EL (cell line): ENCODE measurements at regions not wholly inside any gene's neighbourhood (a gene's known extent, or its start where the extent isn't known, plus 50 kb on each side); places are given as distances from the start of the nearest gene placed in this dataset.

ENCODE experiments used
- DNase-seq: peaks from one replicate; pipeline ENCODE4 v3.0.0-alpha.2; 2016

DNA sequence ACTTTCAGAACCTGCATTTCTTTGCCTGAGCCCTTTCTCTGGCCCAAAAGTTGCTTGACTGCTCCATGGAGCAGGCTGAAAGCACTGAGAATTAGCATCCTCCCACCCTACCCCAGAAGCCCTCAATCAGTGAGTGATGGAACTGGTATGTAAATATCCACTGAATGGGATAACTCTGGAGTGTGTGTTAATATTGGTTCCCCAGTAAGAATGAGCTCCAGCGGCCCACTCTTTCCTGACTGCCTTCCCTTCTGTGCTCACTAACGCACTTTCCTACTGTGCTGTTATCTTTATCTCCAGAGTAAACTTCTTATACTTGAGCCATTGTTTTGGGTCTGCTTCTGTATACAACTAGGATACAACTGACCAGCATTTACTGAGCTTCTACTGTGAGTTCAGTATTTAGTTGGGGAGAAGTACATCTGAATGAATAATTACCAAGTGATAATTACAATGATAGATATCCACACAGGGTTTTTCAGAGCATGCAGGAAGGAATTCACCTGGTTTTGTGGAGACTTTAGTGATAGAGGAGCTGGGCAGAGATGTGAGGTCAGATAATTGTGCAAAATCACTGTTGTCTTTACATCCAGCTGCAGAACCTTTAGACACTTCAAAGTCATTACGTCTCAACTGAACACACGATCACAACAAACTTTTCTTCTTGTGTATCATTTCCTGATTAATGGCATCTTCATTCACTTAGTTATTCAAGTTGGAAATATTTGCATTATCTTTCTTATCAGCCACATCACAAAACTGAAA lies 149.2 kb upstream of the BTG1 start:
- DNase-seq = no peak

DNA sequence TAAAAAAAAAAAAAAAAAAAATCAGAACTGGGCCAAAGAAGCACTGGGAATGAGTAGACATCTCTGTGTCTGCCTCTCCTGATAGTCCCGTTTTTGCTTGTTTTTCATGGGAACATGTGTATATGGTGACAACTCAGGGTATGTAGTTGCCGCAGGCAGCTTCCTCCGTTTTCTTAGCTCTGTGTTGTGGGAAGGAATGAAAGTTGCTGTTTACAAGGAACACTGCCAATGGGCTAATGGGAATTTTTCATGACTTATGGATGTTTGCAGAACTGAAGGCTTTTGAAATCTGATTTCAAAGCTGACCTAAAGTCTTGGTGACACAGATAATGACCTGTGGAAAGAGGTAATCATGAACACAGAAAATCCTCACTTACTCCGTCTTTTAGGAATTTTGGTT lies 146.4 kb upstream of the BTG1 start:
- DNase-seq = no peak

DNA sequence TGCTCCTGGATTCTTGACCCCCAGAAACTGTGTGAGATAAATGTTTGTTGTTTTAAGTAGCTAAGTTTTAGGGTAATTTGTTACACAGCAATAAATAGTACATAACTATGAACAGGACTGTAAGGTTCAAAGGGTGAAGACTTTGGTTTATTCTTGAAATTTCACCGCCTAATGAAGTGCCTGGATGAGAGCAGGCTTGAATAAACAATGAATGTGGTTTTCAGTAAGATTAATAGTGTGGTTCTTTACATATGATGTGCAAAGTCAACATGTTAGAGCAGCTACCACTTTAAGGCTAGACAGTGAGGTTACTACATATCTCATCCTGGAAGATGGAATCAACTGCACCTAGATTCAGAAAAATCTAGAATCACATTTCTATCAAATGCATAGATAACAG lies 145.2 kb upstream of the BTG1 start:
- peak; percentile 24 for DNase-seq

DNA sequence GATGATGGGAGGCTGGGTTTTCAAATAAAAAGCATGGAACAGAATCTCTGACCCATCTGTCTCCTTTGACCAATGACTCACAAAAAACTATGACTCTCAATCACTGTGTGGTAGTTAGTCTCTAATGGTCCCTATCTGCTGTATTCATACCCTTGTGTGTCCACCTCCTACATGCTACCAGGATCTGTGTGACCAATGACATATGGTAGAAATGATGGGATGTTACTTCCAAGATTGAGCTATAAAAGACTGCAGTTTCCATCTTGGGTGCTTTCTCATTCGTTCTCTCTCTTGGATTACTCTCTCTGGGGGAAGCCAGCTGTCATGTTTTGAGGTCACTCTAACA lies 144.7 kb upstream of the BTG1 start:
- DNase-seq = no peak

DNA sequence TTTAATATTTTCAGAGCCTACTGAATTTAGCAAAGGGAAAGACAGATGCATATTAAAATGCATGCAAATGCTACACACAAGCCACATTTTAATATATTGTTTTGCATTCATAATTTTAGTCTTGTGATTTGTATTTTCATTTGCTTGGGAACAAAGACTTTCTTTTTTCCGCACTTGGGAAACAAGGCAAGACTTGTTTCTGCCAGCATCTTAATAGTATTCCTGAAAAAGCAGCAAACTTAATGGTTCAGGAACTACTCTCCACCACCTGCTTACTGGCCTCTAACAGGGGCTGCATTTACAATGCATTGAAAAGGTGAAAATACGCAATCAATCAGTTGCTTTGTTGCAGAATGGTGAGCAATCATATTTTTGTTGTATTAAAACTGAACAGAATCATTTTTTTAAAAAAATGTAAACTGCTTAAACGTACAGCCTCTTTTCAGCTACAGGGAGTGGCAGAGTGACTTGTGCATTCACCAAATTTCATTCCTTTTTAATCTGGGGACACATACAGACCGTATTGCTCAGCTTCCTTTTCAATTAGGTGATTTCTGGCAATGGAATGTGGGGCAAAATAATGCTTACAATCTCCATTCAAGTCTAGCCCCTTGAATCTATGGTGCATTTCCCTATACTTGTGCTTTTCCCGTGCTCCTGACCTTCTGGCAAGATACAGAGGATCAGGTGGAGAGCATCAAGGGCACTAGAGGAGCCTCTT lies 144.1 kb upstream of the BTG1 start:
- DNase-seq = peak; percentile 77

DNA sequence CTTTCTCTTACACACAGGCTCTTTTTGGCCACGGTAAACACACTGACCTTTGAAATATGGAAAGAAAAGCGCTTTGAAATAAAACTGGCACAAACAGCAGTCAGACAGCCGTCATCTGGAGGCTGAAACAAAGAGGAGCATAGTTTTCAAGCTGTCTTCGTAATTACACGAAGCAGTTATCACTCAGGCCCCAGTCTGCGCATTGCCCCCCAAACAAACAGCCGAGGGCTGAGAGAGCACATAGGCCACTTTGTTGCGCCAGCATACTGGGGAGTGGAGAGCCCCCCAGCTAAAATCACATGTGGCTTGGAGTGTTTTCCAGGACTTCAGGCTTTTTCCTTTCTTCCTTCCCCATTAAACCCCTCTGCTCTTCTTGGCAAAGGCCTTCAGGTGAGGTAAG lies 142.9 kb upstream of the BTG1 start:
- DNase-seq = no peak

DNA sequence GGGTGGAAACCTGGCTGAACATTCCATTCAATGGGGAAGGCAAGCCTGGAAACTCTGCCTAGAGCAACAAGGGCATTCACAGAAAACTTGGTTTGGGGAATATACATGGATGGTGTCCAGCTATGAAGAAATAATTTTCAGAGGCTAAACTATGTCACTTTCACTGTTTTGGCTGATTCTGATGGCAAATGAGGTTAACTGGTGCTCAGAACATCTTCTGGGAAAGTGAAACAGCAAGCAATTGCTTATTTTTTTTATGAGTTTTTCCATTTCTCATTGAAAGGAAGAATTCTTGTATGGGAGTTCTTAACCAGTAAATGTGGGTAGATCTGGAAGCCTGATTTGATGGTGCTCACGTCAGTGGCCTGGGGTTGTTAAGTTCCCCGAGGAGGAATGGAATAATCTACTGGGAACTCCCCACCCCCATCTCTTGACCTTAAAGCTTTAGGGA lies 132.8 kb upstream of the BTG1 start:
- no peak for DNase-seq

DNA sequence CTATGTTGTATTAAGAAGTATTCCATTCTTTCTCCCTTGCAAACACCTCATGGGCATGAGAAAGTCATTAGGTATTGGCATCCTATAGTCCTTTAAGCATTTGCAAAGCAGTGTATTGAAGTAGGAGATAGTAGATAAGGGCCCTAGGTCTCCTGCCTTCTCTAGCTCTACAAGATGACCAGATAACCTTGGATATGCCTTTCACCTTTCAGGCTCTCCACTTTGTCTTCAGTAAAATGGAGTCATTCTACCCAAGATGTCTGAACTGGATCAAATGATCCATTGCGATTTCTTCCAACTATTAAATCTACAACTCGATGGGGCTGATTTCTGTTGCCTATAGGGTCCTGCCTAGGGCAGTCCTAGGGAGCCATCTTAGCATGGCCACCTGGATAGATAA lies 132.1 kb upstream of the BTG1 start:
- no peak for DNase-seq

DNA sequence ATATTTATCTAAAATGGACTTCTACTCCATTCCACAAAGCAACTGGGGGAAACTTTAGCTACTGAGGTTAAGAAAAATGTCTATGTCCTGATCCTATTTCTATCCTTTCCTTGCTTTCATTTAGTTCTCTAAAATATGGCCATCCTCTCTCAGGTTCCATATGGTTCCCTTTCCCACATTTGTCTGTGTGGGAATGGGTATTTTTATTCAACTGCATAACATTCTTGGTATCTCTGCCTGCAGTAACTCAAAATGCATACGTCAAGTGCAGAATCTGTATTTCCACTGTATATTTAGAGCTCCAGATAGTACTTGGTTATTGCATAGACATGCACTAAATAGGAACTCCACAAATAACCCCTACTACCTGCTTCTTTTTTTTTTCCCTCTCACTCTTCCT lies 130.6 kb upstream of the BTG1 start:
- no peak for DNase-seq

DNA sequence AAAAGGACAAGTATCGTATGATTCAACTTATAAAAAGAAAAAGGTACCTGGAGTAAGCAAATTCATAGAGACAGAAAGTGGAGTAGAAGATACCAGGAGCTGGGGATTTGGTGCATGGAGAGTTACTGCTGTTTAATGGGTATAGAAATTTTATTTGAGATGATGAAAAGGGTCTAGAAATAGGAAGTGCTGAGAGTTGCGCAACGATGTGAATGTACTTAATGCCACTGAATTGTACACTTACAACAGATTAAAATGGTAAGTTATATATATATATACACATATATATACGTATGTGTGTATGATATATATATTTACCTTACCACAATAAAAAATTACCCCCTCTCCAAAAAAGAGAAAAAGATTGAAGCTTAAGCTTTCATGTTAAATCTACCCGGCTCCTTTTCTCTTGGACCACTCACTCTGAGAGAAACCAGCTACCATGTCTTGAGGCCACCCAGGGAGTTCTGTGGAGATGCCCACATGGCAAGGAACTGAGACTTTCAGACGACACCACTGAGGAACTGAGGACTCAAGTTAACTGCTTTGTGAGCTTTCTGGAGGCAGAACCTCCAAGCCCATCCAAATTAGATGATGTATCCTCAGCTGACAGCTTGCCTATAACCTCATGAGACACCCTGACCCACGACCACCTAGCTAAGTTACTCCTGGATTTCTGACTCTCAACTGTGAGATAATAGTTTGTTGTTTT lies 130.0 kb upstream of the BTG1 start:
- DNase-seq = no peak

DNA sequence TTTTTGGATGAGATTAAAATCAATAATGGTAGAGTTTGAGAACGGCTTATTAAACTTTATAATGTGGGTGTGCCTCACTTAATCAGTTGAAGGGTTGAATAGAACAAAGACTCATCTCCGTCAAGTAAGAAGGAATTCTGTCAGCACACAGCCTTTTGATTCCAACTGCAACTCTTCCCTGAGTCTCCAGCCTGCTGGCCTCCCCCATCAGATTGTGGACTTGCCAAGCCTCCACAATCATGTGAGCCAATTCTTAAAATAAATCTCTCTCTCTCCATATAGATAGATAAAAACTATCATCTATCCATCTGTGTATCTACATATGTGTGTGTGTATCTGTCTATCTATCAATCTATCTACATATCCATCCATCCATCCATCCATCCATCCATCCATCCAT lies 127.4 kb upstream of the BTG1 start:
- no peak for DNase-seq

DNA sequence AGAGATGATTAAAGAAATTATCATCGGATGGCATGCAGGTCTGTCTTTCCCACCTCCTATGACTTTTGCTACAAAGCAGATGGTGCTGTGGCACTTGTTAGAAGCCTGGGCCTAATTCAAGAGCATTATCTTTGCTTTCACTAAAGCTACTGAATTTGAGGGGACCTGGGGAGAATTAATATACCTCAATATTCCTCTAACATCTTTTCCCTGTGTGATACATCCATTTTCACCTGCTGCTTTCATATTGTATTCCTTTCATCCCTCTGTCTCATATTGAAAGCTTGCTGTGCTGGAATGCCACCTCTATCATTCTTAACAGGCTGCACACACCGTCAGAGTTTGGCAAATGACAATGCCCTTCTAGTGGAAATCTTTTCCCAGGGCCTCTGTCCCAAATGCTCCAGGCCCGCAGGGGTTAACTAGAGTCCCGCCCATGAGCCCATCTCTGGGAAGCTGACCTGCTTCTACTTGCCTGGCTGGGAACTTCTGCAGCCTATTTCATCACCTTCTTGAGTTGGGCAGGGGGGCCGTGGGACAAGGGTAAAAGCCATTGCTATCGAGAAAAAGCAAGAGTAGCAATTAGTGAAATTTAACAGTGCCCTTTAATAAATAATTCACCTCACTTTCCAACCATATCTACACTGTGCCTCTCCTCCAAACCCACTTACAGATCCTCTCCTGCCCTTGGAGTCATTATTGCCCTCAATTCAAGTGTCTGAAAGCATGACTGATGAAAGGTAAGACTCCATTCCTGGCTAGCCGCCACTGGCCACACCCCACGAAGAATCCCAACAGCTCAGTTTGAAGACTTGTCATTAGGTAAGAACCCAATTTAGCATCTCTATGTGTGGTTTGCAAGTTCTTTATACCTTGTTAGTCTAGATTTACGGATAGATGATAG lies 126.7 kb upstream of the BTG1 start:
- no peak for DNase-seq

DNA sequence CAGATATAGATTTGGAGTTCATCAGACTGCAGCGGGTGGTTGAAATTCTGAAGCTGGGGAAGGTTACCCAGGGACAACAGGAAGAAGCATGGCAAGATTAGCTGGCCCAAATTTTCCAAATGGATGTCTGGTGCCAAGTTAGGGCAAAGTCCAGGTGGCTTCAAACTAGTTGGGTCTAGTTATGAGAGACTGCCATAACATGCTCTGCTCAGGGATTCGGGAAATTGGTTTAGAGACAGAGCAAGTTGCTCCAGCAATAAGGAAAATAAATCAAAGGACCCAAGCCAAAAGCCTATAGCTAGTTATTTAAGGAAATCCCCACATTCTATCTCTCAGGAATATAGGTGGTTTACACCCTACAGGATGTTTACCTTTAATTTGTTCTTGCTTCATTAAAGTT lies 125.7 kb upstream of the BTG1 start:
- no peak for DNase-seq

DNA sequence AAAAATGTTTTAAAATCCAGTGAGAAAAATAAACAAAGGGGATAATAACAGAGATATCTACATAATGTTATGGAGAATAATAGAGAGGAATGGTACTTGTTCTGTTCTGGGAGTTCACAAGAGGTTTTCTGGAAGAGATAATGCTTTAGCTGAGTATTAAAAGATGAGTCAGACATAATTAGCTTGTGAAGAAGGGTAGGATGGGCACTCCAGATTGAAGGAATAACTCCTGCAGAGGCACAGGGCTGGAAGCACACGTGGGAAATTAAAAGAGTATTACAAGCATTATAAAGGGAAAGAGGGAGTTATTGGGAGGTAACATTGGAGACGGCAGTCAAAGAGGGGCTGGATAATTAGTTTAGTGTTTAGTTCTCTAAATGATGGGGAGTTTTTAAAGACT lies 124.9 kb upstream of the BTG1 start:
- DNase-seq = no peak

DNA sequence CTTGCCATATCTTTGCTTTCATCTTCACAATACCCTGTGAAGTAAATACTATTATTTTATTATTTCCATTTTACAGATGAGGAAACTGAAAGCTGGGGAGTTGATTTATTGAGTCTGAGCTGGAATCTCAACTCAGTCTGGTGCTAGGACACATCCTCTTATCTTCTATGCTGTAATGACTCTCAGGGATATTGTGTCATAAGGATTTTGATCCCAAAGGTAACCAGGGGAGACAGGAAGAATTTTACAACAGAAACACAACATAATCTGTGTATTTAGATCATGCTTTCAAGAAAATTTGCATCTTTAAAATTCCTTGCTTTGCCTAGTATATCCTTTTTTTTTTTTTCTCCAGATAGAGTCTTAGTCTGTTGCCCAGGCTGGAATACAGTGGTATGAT lies 123.3 kb upstream of the BTG1 start:
- DNase-seq = no peak

DNA sequence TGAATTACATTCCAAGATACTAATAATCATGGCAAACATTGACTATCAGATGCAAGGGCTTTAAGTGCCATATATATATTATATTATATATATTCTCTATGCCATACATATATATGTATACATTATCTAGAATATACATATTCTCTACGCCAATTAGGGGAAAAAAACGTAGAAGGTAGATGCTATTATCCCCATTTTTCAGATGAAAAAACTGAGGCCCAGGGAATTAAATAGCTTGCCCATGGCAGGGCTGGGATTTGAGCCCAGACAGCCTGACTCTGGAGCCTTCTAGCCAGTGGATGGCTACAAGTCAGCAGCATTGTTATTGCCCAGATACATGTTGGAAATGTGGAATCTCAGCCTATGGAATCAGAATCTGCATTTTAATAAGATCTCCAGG lies 116.0 kb upstream of the BTG1 start:
- DNase-seq = no peak

DNA sequence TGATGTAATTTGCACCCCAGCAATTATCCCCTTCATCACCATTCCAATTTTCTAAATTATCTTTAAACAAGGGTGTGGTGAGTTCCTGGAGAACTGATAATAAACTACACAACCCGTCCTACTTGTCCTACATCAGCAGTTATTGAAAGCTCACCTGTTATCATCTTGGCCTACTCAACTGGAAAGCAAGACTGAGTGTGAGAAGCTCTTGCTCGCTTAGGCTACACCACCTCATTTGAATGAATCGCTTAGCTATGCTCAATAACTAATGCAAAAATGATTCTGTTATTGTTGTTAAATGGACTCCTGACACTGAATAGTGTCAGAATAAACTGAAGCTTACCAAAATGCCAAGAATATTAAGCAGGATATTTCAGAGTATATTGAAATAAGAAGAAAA lies 115.4 kb upstream of the BTG1 start:
- no peak for DNase-seq

DNA sequence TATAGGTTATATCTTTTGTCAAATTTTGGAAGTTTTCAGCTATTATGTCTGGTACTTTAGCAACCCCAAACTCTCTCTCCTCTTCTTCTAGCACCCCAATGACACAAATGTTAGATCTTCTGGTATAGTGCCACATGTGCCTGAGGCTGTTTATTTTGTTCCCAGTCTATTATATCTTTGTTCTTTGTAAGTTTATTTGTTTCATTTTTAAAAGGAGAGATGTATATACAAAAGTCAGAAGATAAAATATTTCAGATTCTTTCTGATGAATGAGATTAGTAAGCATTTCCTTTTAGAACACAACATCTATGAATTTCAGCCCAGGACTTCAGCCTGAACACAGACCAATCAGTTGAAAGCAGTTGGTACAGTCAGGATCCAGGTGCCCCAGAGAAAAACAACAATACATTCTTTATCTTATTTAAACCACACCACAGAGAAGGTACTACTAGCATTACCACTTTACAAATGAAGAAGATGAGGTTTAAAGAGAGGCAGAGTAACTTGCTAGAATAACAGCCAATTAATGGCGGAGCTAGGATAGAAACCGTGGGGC lies 114.1 kb upstream of the BTG1 start:
- DNase-seq = peak; percentile 18

DNA sequence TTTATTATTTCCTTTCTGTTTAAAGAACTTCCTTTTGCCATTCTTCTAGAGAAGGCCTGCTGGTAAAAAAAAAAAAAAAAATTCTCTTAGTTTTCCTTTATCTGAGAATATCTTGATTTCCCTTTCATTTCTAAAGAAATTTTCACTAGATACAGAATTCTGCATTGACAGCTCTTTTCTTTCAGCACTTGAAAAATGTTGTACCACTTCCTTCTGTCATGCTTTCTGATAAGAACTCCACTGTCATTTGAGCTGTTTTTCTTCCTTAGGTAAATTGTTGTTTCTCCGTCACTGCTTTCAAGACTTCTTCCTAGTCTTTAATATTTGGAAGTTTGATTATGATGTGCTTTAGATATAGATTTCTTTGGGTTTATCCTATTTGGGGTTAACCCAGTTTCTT lies 113.6 kb upstream of the BTG1 start:
- DNase-seq = no peak

DNA sequence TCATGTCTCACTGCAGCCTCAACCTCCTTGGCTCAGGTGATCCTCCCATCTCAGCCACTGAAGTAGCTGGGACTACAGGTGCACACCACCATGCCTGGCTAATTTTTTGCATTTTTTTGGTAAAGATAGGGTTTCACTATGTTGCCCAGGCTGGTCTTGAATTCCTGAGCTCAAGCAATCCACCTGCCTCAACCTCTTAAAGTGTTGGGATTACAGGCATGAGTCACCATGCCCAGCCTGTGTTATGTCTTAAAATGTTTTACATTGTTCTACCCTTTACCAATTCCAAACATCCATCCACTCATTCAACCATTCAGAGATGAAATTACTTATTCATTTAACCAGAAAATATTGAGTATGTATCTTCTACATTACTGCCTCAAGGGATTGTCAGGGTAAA lies 111.6 kb upstream of the BTG1 start:
- DNase-seq = no peak

DNA sequence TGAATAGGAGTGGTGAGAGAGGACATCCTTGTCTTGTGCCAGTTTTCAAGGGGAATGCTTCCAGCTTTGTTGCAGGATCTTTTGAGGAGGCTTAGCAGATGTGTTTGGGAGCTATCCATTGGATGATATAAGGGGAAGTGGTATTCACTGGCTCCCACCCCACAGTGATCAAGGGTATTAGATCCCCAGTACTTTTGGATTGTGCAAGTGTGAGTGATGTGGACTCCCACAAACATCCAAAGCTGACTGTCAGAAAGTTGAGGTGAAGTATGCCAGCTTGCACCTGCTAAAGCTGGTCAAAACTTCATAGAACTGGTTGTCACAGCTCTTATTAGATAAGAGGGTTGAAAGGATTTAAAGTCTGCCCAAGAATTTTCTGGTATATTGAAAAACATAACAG lies 110.1 kb upstream of the BTG1 start:
- DNase-seq = no peak

DNA sequence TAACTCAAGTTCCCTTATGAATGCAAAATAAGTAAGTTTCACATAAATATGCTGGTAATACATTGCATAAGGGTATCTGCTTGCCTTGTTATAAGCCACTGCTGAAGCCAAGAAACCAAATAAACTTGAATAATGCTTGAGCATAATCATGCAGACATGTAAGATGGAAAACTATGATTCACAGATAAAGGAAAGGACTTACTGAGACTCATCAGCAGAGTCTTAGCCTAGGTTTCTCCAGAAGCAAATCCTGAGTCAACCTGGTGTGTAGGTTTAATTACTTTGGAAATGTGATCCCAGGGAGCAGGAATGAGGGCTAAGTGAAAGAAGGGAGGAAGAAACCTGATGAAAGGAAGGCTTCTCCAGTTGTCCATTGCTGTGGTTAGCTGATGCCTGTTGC lies 107.7 kb upstream of the BTG1 start:
- DNase-seq = no peak

DNA sequence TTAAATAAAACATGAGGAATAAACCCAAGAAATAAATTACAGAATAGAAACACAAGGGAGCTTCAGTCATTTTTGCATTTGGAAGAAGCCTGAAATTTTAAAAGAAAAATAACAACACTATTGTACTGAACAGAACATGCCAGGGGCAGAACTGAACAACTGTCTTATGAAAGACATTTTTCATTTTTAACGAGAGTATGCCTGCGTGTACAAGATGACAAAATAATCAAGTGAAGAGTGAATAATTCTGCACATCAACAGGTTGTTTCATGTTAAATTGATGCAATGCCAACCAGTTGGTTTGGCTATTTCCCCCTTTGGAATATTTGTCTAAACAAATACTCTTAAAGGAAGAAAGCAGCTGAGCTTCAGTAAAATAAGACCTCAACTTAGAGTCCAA lies 103.3 kb upstream of the BTG1 start:
- DNase-seq = no peak
